ENCODE measurements at regions not wholly inside any gene's neighbourhood (a gene's known extent, or its start where the extent isn't known, plus 50 kb on each side); places are given as distances from the start of the nearest gene placed in this dataset.

- ChIA-PET POLR2A (no interaction called here), CTCF (no interaction called here)
- no peaks in the 10 kb centered on the region for H3K4me1 ChIP-seq (ENCODE audit: control insufficient read depth, insufficient read depth, low read length)
- intact Hi-C loops (cut with micrococcal nuclease; ENCODE audit: unreplicated experiment) (no loop called here), in situ Hi-C loops (cut with HindIII; ENCODE audit: low pct_unique_long_range_greater_than_20kb, low sequenced_read_pairs) (no loop called here)
- no peak overlapping the region for H3K27ac ChIP-seq (ENCODE audit: low read length)
- no peaks in the 10 kb centered on the region for H3K9me3 ChIP-seq (ENCODE audit: control insufficient read depth, insufficient read depth, low read depth, low read length)
- no peak overlapping the region for H3K4me3 ChIP-seq (ENCODE audit: low read depth in 2 of 2, low read length in 2 of 2)
- no peaks in the 10 kb centered on the region for H3K27me3 ChIP-seq (ENCODE audit: control insufficient read depth, insufficient read depth, low read length)
- BruUV-seq (replicated peaks): no TSS peak
- TF ChIP-seq SIN3A (IDR thresholded peaks at IDR 0.05; ENCODE audit: borderline replicate concordance, insufficient read depth, low read depth, low read length) (no peak), POLR2AphosphoS5 (IDR thresholded peaks at IDR 0.05; ENCODE audit: low read depth, low read length) (no peak), REST (IDR thresholded peaks at IDR 0.05; ENCODE audit: insufficient read depth in 1 of 2, low read depth in 2 of 2, low read length in 1 of 2) (no peak), TCF7L2 (IDR thresholded peaks at IDR 0.05; ENCODE audit: low read depth, low read length) (no peak)
- TF ChIP-seq, protein P1, sequence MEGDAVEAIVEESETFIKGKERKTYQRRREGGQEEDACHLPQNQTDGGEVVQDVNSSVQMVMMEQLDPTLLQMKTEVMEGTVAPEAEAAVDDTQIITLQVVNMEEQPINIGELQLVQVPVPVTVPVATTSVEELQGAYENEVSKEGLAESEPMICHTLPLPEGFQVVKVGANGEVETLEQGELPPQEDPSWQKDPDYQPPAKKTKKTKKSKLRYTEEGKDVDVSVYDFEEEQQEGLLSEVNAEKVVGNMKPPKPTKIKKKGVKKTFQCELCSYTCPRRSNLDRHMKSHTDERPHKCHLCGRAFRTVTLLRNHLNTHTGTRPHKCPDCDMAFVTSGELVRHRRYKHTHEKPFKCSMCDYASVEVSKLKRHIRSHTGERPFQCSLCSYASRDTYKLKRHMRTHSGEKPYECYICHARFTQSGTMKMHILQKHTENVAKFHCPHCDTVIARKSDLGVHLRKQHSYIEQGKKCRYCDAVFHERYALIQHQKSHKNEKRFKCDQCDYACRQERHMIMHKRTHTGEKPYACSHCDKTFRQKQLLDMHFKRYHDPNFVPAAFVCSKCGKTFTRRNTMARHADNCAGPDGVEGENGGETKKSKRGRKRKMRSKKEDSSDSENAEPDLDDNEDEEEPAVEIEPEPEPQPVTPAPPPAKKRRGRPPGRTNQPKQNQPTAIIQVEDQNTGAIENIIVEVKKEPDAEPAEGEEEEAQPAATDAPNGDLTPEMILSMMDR (IDR thresholded peaks at IDR 0.05): no peak
- no peak for ATAC-seq
- no peak for DNase-seq (ENCODE audit: low read depth, low spot score)
- no peaks in the 10 kb centered on the region for H3K36me3 ChIP-seq (ENCODE audit: control insufficient read depth, insufficient read depth, low read length)
These were observed 273.5 kb upstream of the ST8SIA4 start for GRCh38 chr5:101176605-101177004.

DNA sequence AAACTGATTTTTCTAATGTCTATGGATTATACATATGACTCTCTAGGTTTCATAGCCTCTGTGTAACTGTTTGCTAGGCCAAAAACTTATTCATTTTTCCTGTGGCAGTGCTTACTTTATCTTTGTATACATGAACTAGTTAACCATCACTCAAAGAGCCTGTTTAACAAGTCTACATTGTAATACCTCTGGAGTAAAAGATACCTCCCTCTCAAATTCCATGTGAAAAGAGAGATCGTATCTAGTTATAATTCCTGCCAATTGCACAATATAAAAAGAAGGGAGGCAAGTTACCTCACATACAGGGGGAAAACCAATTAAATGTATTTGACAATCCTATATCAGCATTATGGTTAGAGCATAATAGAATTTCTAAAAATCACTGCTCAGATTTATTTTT is 271.9 kb upstream of the ST8SIA4 start:
- ChIA-PET CTCF (no interaction called here), POLR2A (no interaction called here)
- TF ChIP-seq SIN3A (IDR thresholded peaks at IDR 0.05; ENCODE audit: borderline replicate concordance, insufficient read depth, low read depth, low read length) (no peak), POLR2AphosphoS5 (IDR thresholded peaks at IDR 0.05; ENCODE audit: low read depth, low read length) (no peak), REST (IDR thresholded peaks at IDR 0.05; ENCODE audit: insufficient read depth in 1 of 2, low read depth in 2 of 2, low read length in 1 of 2) (no peak), TCF7L2 (IDR thresholded peaks at IDR 0.05; ENCODE audit: low read depth, low read length) (no peak)
- TF ChIP-seq, protein P1 (IDR thresholded peaks at IDR 0.05): no peak
- BruUV-seq (replicated peaks): no TSS peak
- intact Hi-C loops (cut with micrococcal nuclease; ENCODE audit: unreplicated experiment): no loop called here
- DNase-seq (ENCODE audit: low read depth, low spot score) (no peak), ATAC-seq (no peak)
- H3K36me3 ChIP-seq (ENCODE audit: control insufficient read depth, insufficient read depth, low read length): no peaks in the 10 kb centered on the region
- no peaks in the 10 kb centered on the region for H3K9me3 ChIP-seq (ENCODE audit: control insufficient read depth, insufficient read depth, low read depth, low read length)
- H3K27ac ChIP-seq (ENCODE audit: low read length): no peak overlapping the region
- H3K4me1 ChIP-seq (ENCODE audit: control insufficient read depth, insufficient read depth, low read length): no peaks in the 10 kb centered on the region
- no peak overlapping the region for H3K4me3 ChIP-seq (ENCODE audit: low read depth in 2 of 2, low read length in 2 of 2)
- in situ Hi-C loops (cut with HindIII; ENCODE audit: low pct_unique_long_range_greater_than_20kb, low sequenced_read_pairs): no loop called here
- H3K27me3 ChIP-seq (ENCODE audit: control insufficient read depth, insufficient read depth, low read length): no peaks in the 10 kb centered on the region
